KMS-11 (cell line): ENCODE measurements at regions not wholly inside any gene's neighbourhood (a gene's known extent, or its start where the extent isn't known, plus 50 kb on each side); places are given as distances from the start of the nearest gene placed in this dataset.

Experiments used
- H2AFZ ChIP-seq: fragments of 200-600 bp; sonication (generic); 2 replicates; pipeline ENCODE4 v1.6.1; 2016; ENCODE audit warnings: antibody characterized with exemption, mixed run types, low read depth
- H3K27ac ChIP-seq: fragments of 200-600 bp; sonication (generic); 2 replicates; pipeline ENCODE4 v1.6.1; 2016; ENCODE audit warnings: mild to moderate bottlenecking, mixed run types
- H3K27me3 ChIP-seq: fragments of 200-600 bp; sonication (generic); 2 replicates; pipeline ENCODE4 v1.6.1; 2017; ENCODE audit warnings: mild to moderate bottlenecking, low read depth, mixed run types, moderate library complexity; ENCODE audit not compliant: insufficient read depth
- H3K36me3 ChIP-seq: fragments of 200-600 bp; sonication (generic); 2 replicates; pipeline ENCODE4 v1.6.1; 2017; ENCODE audit warnings: mild to moderate bottlenecking, mixed run types; ENCODE audit not compliant: insufficient read depth
- H3K4me1 ChIP-seq: fragments of 200-600 bp; sonication (generic); 2 replicates; pipeline ENCODE4 v1.6.1; 2016; ENCODE audit warnings: mild to moderate bottlenecking, low read depth, mixed run types; ENCODE audit not compliant: poor library complexity, severe bottlenecking
- H3K4me2 ChIP-seq: fragments of 200-600 bp; sonication (generic); 2 replicates; pipeline ENCODE4 v1.7.0; 2016; ENCODE audit warnings: mild to moderate bottlenecking, mixed run types
- H3K4me3 ChIP-seq: fragments of 200-600 bp; sonication (generic); IDR thresholded peaks from 2 replicates; pipeline ENCODE4 v1.6.1; 2017; ENCODE audit warnings: low read depth, low read length, mixed read lengths; ENCODE audit not compliant: insufficient read depth
- H3K79me2 ChIP-seq: fragments of 200-600 bp; sonication (generic); 2 replicates; pipeline ENCODE4 v1.6.1; 2016; ENCODE audit warnings: low read depth, mixed run types; ENCODE audit not compliant: insufficient read depth
- H3K9ac ChIP-seq: fragments of 200-600 bp; sonication (generic); 2 replicates; pipeline ENCODE4 v1.6.1; 2016; ENCODE audit warnings: mild to moderate bottlenecking, mixed run types
- H4K20me1 ChIP-seq: fragments of 200-600 bp; sonication (generic); 2 replicates; pipeline ENCODE4 v1.6.1; 2016; ENCODE audit warnings: mild to moderate bottlenecking, mixed run types; ENCODE audit not compliant: insufficient read depth
- CTCF ChIP-seq: fragments of 200-600 bp; sonication (generic); conservative IDR thresholded peaks from 2 replicates; pipeline ENCODE4 v1.6.1; 2017; ENCODE audit warnings: low read depth, mild to moderate bottlenecking, antibody characterized with exemption, low read length, moderate library complexity, mixed read lengths

- Histone ChIP-seq H3K27me3 (no peaks in the 10 kb centered on the region), H2AFZ (no peak overlapping the region)
- no peak for TF ChIP-seq CTCF
Measured at GRCh38 chr22:49086181-49086580, 741.5 kb downstream of the BRD1 start.

GRCh38 chr22:49084206-49084605 lies 743.5 kb downstream of the BRD1 start:
- no peaks in the 10 kb centered on the region for H3K27me3 ChIP-seq
- TF ChIP-seq CTCF = no peak

More at GRCh38 chr22:49086181-49086580, 741.5 kb downstream of the BRD1 start:
- Histone ChIP-seq H3K4me3 (no peak overlapping the region), H3K36me3 (no peaks in the 10 kb centered on the region), H3K9ac (no peak overlapping the region), H3K27ac (no peak overlapping the region), H3K79me2 (no peaks in the 10 kb centered on the region), H4K20me1 (no peaks in the 10 kb centered on the region), H3K4me2 (no peak overlapping the region), H3K4me1 (no peaks in the 10 kb centered on the region)

GRCh38 chr22:49083607-49084006 lies 744.1 kb downstream of the BRD1 start:
- no peak overlapping the region for H3K4me2 ChIP-seq
- H3K79me2 ChIP-seq = no peaks in the 10 kb centered on the region
- H3K4me3 ChIP-seq = no peak overlapping the region
- no peaks in the 10 kb centered on the region for H3K36me3 ChIP-seq
- H3K9ac ChIP-seq = no peak overlapping the region
- no peaks in the 10 kb centered on the region for H4K20me1 ChIP-seq
- no peaks in the 10 kb centered on the region for H3K27me3 ChIP-seq
- H3K4me1 ChIP-seq = no peaks in the 10 kb centered on the region
- no peak overlapping the region for H2AFZ ChIP-seq
- TF ChIP-seq CTCF = no peak
- H3K27ac ChIP-seq = no peak overlapping the region

More at GRCh38 chr22:49084206-49084605, 743.5 kb downstream of the BRD1 start:
- Histone ChIP-seq H3K4me1 (no peaks in the 10 kb centered on the region), H3K79me2 (no peaks in the 10 kb centered on the region), H3K27ac (no peak overlapping the region), H2AFZ (no peak overlapping the region), H3K4me3 (no peak overlapping the region), H3K9ac (no peak overlapping the region), H3K36me3 (no peaks in the 10 kb centered on the region), H3K4me2 (no peak overlapping the region), H4K20me1 (no peaks in the 10 kb centered on the region)

GRCh38 chr22:49082451-49082850 lies 745.2 kb downstream of the BRD1 start:
- H3K4me3 ChIP-seq = no peak overlapping the region
- H3K9ac ChIP-seq = no peak overlapping the region
- no peaks in the 10 kb centered on the region for H3K79me2 ChIP-seq
- no peak for TF ChIP-seq CTCF
- no peaks in the 10 kb centered on the region for H3K36me3 ChIP-seq
- H3K27me3 ChIP-seq = no peaks in the 10 kb centered on the region
- no peaks in the 10 kb centered on the region for H4K20me1 ChIP-seq
- H3K4me2 ChIP-seq = no peak overlapping the region
- H3K4me1 ChIP-seq = no peaks in the 10 kb centered on the region
- H3K27ac ChIP-seq = no peak overlapping the region
- no peak overlapping the region for H2AFZ ChIP-seq
